GM10248 (cell line): ENCODE measurements at regions not wholly inside any gene's neighbourhood (a gene's known extent, or its start where the extent isn't known, plus 50 kb on each side); places are given as distances from the start of the nearest gene placed in this dataset.

ENCODE experiments used
- CTCF ChIA-PET: fragments of 300-600 bp; sonication (Branson Sonifier 250); formaldehyde crosslinking; extraction: SDS; loops from one replicate; lab custom pipeline; 2021; ENCODE audit warnings: antibody characterized with exemption; lab: Yijun Ruan, JAX
- POLR2A ChIA-PET: fragments of 350-650 bp; sonication (Branson Sonifier 250); formaldehyde crosslinking; extraction: SDS; loops from one replicate; lab custom pipeline; 2020; ENCODE audit warnings: antibody characterized with exemption; lab: Yijun Ruan, JAX
- DNase-seq: peaks from one replicate; pipeline ENCODE4 v3.0.0; 2012; ENCODE audit errors: extremely low spot score
- CTCF ChIP-seq: IDR thresholded peaks from 2 replicates; pipeline ENCODE4 v1.5.1; 2012; ENCODE audit warnings: mild to moderate bottlenecking, low read depth; ENCODE audit errors: extremely low read depth, missing control alignments, control extremely low read depth

- TF ChIP-seq CTCF, result no peak
- ChIA-PET POLR2A (no interaction called here), CTCF (interaction anchor here (0.7 to 3.0 kb wide), 3 partner anchors 9 to 66 kb away, joined by 3 to 12 read pairs (median 3); no protein-coding TSS in a partner anchor)
- no peak for DNase-seq
Measured at GRCh38 chr18:26700201-26700600, 151.8 kb upstream of the KCTD1 start.

DNA sequence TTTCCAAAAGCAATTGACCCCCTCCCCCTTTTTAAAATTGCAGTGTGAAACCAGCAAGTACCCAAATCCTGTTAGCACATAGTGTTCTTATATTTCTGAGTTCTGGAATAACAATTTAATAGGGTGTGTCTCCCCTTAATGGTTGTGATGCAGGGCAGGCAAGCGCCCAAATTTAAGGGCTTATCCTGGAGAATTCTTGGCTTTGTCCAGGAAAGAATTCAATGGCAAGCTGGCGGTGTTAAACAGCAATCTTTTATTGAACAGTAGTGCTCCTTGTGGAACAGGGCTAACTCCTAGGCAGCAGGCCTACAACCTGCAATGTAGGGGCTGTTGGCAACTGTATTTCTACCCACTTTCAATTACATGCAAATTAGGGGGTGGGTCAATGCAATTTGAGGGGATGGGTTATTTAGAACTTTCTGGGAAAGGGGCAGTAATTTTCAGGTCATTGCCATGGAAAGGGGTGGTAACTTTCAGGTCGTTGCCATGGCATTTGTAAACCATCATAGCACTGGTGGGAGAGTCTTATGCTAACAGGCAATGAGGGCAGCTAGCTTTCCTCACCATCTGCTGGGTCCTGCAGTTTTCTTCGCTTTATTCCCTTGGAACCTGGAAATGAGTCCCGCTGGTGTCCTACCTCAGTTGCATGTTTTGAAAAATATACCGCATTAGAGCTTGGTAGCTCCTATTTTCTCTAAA, 149.0 kb upstream of the KCTD1 start:
- CTCF ChIA-PET, result interaction anchor here (1.2 kb wide), 1 partner anchor 9 kb away, joined by 3 read pairs; no protein-coding TSS in a partner anchor

GRCh38 chr18:26696786-26697185, 148.4 kb upstream of the KCTD1 start:
- ChIA-PET POLR2A (no interaction called here), CTCF (no interaction called here)
- TF ChIP-seq CTCF, result no peak
- DNase-seq, result no peak

More for the DNA sequence above, 149.0 kb upstream of the KCTD1 start:
- no peak for TF ChIP-seq CTCF
- POLR2A ChIA-PET, result no interaction called here
- no peak for DNase-seq

GRCh38 chr18:26696308-26696707, 148.0 kb upstream of the KCTD1 start:
- no peak for DNase-seq
- no peak for TF ChIP-seq CTCF
- ChIA-PET POLR2A (no interaction called here), CTCF (interaction anchor here (1.0 kb wide), 1 partner anchor 11 kb away, joined by 4 read pairs; no protein-coding TSS in a partner anchor)

DNA sequence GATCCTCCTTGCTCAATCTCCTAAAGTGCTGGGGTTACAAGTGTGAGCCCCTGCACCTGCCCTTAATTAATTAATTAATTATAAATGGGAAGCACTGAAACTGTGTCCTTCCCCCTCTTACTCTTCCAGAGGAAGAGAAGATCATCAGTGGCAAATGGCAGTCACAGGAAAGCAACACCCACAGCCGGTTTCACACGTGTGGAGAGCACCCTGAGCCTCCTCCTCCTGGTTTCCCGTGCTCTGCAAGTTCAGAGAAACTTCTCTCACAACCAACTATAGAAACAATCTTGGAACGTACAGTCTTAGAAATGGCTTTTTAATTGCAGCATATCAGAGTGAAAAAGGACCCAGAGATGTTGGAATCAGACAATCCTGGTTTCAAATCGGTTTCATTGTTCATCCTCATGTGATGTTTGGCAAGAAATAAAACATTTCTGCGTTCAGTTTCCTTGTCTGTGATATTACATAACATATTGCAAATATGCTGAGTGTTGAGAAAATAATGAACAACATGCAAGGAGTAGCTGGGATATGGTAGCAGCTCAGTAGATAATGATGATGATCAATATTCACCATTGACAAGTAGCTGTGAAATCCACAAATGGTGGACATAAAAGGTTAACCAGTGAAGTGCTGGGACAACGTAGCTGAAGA, 141.0 kb upstream of the KCTD1 start:
- no peak for DNase-seq
- POLR2A ChIA-PET, result no interaction called here
- TF ChIP-seq CTCF, result no peak
- CTCF ChIA-PET, result no interaction called here

GRCh38 chr18:26686532-26686931, 138.2 kb upstream of the KCTD1 start:
- CTCF ChIA-PET, result no interaction called here
- no peak for DNase-seq
- no peak for TF ChIP-seq CTCF
- POLR2A ChIA-PET, result no interaction called here
